HG03159 (cell line): ENCODE measurements at regions not wholly inside any gene's neighbourhood (a gene's known extent, or its start where the extent isn't known, plus 50 kb on each side); places are given as distances from the start of the nearest gene placed in this dataset.
"Not testable (repeated sequence)": the region's sequence is repeated elsewhere in the genome, so short reads cannot be mapped to it uniquely, and the experiment has no call there.

Experiments used
- ATAC-seq: cut with Tn5 transposase; IDR thresholded peaks from one replicate; pipeline ENCODE4 v1.9.1; 2021; ENCODE audit warnings: mild to moderate bottlenecking, moderate library complexity; ENCODE audit not compliant: unreplicated experiment

DNA sequence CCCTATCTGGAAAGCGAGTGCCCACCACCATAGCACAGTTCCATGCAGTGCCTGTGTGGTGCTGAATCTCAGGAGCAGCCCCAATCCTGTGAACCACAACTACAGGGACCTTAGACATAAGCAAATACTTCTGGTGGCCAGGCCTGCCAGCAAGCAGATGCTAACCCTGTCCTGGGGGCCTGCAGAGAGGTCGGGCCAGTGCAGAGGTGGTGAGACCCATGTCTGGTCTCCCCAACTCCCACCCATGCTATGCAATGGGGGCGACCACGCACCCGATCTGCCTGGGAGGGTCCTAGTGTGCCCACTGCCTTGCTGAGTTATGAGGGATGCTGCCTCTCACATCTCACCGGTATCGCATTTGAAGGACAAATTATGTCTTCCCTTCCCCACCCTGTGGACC is 151.6 kb upstream of the ZNF337 start:
- ATAC-seq = no peak

DNA sequence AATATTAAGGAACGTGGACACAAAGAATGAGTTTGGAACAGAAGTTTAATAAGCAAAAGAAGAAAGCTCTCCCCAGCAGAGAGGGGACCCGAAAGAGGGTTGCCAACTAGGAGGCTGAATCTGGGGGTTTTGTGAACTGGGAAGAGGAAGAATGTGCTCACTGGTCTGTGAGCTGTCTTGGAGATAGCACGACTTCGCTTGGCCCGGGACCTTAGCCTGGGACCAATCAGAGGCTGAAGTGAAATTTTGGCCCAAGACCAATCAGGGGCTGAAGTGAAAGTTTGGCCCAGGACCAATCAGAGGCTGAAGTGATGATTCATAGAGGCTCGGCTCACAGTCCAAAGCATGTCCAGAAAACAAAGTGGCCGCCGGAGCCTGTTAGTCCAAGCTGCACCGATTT is 148.0 kb upstream of the ZNF337 start:
- ATAC-seq = not testable (repeated sequence)

GRCh38 chr20:25813511-25813910 is 116.9 kb upstream of the ZNF337 start:
- ATAC-seq = not testable (repeated sequence)

GRCh38 chr20:25798174-25798993 is 101.7 kb upstream of the ZNF337 start:
- not testable (repeated sequence) for ATAC-seq

GRCh38 chr20:25797062-25797461 is 100.4 kb upstream of the ZNF337 start:
- ATAC-seq = not testable (repeated sequence)

DNA sequence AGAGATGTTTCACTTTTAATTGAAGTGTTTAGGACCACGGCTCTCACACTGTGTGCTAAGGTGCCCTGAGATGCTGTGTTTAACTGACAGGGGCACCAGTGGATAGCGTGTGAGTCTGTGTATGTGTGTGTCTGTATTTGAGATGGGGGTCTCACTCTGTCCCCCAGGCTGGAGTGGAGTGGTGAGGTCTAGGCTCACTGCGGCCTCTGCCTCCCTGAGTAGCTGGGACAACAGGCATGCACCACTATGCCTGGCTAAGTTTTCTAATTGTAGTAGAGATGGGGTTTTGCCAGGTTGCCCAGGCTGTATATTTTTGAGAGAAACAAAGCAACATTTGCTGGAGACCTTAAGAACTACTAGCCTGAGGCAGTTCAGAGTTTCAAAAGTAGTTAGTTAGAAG is 80.6 kb upstream of the ZNF337 start:
- not testable (repeated sequence) for ATAC-seq

- ATAC-seq = not testable (repeated sequence)
Observed at GRCh38 chr20:25774711-25775110, 78.1 kb upstream of the ZNF337 start.

DNA sequence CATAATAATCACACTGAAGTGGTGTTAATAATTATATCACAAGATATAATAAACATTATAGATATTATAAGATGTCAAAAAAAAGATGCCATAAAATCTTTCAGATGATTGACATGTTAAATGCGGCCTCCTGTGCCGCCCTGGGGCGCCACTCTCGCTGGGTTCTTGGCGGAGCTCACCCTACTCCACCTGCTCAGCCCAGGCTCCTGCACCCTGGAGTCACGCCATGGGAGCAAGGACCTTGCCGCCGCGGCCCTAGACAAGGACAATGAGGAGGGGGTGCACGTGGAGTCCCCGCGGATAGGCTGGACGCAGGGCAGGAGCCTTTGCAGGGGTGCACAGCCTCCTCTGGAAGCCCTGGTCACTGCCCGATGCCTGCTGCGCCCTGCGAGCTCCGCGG is 77.5 kb upstream of the ZNF337 start:
- ATAC-seq = not testable (repeated sequence)

GRCh38 chr20:25772437-25772836 is 75.8 kb upstream of the ZNF337 start:
- ATAC-seq = not testable (repeated sequence)

DNA sequence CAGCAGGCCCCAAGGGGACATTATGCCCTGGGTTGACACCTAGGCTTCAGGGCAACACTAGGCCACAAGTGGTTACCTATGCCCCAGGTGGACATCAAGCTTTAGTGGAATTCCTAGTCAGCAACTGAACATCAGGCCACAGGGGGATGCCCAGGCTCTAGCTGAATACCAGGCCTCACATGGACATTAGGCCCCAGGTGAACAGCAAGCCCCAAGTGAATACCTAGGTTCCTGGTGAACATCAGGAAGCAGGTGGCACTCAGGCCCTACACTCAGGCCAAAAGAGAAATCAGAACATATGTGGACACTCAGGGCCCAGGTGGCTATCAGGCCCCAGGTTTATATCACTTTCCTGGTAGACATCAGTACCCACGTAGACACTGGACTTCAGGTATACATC is 75.2 kb upstream of the ZNF337 start:
- ATAC-seq = not testable (repeated sequence)

DNA sequence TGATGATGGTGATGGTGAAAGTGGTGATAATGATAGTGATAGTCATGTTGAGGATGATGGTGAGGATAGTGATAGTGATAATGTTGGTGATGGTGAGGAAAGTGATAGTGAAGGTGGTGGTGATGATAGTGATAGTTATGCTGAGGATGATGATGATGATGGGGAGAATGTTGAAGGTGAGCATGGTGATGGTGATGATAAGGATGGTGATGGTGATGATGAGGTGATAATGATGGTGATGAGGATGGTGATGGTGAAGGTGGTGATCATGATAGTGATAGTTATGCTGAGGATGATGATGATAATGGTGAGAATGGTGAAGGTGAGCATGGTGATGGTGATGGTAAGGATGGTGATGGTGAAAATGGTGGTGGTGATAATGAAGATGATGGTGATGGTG is 64.9 kb upstream of the ZNF337 start:
- ATAC-seq = no peak

DNA sequence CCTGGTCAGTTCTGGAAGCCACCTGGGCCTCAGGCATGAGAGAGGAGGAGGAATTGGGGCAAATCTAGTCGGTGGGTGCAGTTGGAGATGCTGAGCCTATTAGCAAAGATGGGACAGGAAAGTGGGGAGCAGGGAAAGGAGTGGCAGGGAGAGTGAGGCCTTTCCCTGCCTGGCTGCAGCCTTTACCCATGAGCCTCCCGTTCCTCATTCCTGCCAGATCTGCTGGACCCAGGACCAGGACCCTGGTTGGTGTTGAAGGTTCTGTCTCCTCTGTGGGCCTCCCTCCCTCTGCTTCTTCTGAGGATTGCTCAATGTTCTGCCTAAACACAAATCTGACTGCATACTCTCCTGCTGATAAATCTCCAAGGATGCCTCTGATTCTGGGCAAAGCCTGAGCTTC is 64.4 kb upstream of the ZNF337 start:
- ATAC-seq = not testable (repeated sequence)

GRCh38 chr20:25750765-25751696 is 54.4 kb upstream of the ZNF337 start:
- peak; percentile 87 for ATAC-seq

- ATAC-seq = no peak
Observed at GRCh38 chr20:25750220-25750764, 53.6 kb upstream of the ZNF337 start.

GRCh38 chr20:25749649-25750048 is 53.0 kb upstream of the ZNF337 start:
- no peak for ATAC-seq
